Mesendoderm (in vitro differentiated cells): ENCODE measurements at regions not wholly inside any gene's neighbourhood (a gene's known extent, or its start where the extent isn't known, plus 50 kb on each side); places are given as distances from the start of the nearest gene placed in this dataset.
"Not testable (repeated sequence)": the region's sequence is repeated elsewhere in the genome, so short reads cannot be mapped to it uniquely, and the experiment has no call there.

Experiments used
- DNase-seq: peaks from one replicate; pipeline ENCODE4 v3.0.0; 2013
- H2AK5ac ChIP-seq: 2 replicates; pipeline ENCODE4 v1.6.1; 2013; ENCODE audit warnings: low read length, inconsistent platforms
- H2BK120ac ChIP-seq: 2 replicates; pipeline ENCODE4 v1.6.1; 2013; ENCODE audit warnings: low read depth, mild to moderate bottlenecking, low read length, moderate library complexity, mixed read lengths
- H2BK15ac ChIP-seq: replicated peaks from 2 replicates; pipeline ENCODE4 v1.6.1; 2013; ENCODE audit warnings: low read depth, mild to moderate bottlenecking, moderate library complexity
- H2BK5ac ChIP-seq: 2 replicates; pipeline ENCODE4 v1.6.1; 2013; ENCODE audit warnings: low read length, inconsistent platforms
- H3K18ac ChIP-seq: 2 replicates; pipeline ENCODE4 v1.6.1; 2013; ENCODE audit warnings: mild to moderate bottlenecking, low read length, mixed read lengths
- H3K23ac ChIP-seq: one replicate; pipeline ENCODE4 v1.6.1; 2013; ENCODE audit warnings: low read length
- H3K27ac ChIP-seq: 2 replicates; pipeline ENCODE4 v1.5.1; 2013; ENCODE audit warnings: low read depth, mild to moderate bottlenecking, inconsistent platforms, low read length, moderate library complexity
- H3K27me3 ChIP-seq: 2 replicates; pipeline ENCODE4 v1.6.1; 2013; ENCODE audit warnings: low read length, control low read depth, mild to moderate bottlenecking, inconsistent platforms; ENCODE audit not compliant: insufficient read depth, poor library complexity
- H3K36me3 ChIP-seq: 2 replicates; pipeline ENCODE4 v1.6.1; 2013; ENCODE audit warnings: low read length, inconsistent platforms; ENCODE audit not compliant: control insufficient read depth, insufficient read depth
- H3K4ac ChIP-seq: one replicate; pipeline ENCODE4 v1.6.1; 2013; ENCODE audit warnings: low read depth, mild to moderate bottlenecking, low read length, moderate library complexity
- H3K4me1 ChIP-seq: 2 replicates; pipeline ENCODE4 v1.6.1; 2013; ENCODE audit warnings: low read depth, low read length, inconsistent platforms; ENCODE audit not compliant: control insufficient read depth
- H3K4me2 ChIP-seq: 2 replicates; pipeline ENCODE4 v1.6.1; 2013; ENCODE audit warnings: low read length
- H3K4me3 ChIP-seq: 2 replicates; pipeline ENCODE4 v1.5.1; 2013; ENCODE audit warnings: mild to moderate bottlenecking, low read length
- H3K56ac ChIP-seq: one replicate; pipeline ENCODE4 v1.6.1; 2013; ENCODE audit warnings: low read length
- H3K79me1 ChIP-seq: 2 replicates; pipeline ENCODE4 v1.6.1; 2013; ENCODE audit warnings: low read length, inconsistent platforms
- H3K79me2 ChIP-seq: 2 replicates; pipeline ENCODE4 v1.6.1; 2013; ENCODE audit warnings: mild to moderate bottlenecking, low read length; ENCODE audit not compliant: control insufficient read depth, insufficient read depth
- H3K9ac ChIP-seq: 2 replicates; pipeline ENCODE4 v1.6.1; 2013; ENCODE audit warnings: low read length, inconsistent platforms
- H4K5ac ChIP-seq: one replicate; pipeline ENCODE4 v1.6.1; 2013; ENCODE audit warnings: low read length
- H4K8ac ChIP-seq: one replicate; pipeline ENCODE4 v1.6.1; 2013; ENCODE audit warnings: low read depth, mild to moderate bottlenecking, control low read depth, low read length, moderate library complexity
- WGBS: extraction: QIAGEN DNeasy Blood & Tissue Kit; methylation state at CpG from one replicate; pipeline ENCODE4 v1.1.7; 2013; ENCODE audit warnings: low lambda C conversion rate, missing lambda C conversion rate; ENCODE audit not compliant: insufficient coverage; ENCODE audit errors: extremely low coverage; 5-methylcytosine and 5-hydroxymethylcytosine counted together

DNA sequence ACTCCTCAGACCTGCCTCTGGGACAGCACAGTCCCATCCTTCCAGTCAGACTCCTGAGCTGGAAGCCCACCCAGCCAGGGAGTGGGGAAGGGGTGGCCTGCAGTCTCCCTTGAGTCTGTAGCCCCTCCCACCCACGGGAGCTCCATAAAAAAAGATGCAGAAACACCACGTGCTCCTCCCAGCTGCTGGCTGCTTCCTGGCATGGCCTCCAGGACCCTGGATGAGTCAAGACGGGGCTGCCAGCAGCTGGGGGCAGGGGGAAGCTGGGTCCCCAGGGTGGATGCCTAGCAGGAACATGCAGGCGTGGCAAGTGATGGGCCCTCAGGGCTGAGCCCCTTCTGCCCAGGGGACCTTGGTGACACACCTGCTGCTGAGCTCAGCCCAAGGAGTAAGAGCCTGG, 138.5 kb downstream of the TBC1D2B start:
- H3K27ac ChIP-seq, H3K23ac ChIP-seq, H4K5ac ChIP-seq, H3K4me2 ChIP-seq, H2AK5ac ChIP-seq, H3K56ac ChIP-seq, H4K8ac ChIP-seq, H3K18ac ChIP-seq, H3K4me1 ChIP-seq, H3K36me3 ChIP-seq, H2BK15ac ChIP-seq, H3K9ac ChIP-seq, H2BK5ac ChIP-seq, H3K27me3 ChIP-seq, H3K79me2 ChIP-seq, DNase-seq, H3K4ac ChIP-seq, H3K79me1 ChIP-seq, H2BK120ac ChIP-seq, H3K4me3 ChIP-seq: not testable (repeated sequence)
- no CpG with 5 or more reads among the region's 4 CpGs for WGBS

DNA sequence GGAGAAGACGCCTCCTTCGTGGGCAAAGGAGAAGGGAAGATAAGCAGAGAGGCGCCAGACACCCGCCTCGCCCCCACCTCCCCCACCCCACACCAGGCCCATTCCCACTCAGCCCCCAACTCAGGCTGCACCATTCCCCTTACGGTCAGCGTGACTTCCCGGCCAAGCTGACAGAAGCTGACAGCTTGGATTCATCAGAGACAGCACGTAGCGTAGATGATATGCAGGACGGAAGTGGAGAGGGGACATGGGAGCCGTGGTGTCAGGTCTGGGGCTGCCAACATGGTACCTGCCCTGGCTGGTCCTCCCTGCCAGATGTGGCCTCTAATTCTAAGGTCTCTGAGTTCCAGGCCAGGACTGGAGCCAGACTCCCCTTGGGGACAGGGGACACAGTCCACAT, 139.0 kb downstream of the TBC1D2B start:
- H3K27ac ChIP-seq, H4K8ac ChIP-seq, H4K5ac ChIP-seq, H3K4me2 ChIP-seq, H3K27me3 ChIP-seq, H2BK5ac ChIP-seq, H3K4ac ChIP-seq, H3K18ac ChIP-seq, DNase-seq, H3K79me1 ChIP-seq, H3K23ac ChIP-seq, H2BK15ac ChIP-seq, H3K56ac ChIP-seq, H2AK5ac ChIP-seq, H2BK120ac ChIP-seq, H3K36me3 ChIP-seq, H3K9ac ChIP-seq, H3K4me3 ChIP-seq, H3K4me1 ChIP-seq, H3K79me2 ChIP-seq: not testable (repeated sequence)
- no CpG with 5 or more reads among the region's 12 CpGs for WGBS

DNA sequence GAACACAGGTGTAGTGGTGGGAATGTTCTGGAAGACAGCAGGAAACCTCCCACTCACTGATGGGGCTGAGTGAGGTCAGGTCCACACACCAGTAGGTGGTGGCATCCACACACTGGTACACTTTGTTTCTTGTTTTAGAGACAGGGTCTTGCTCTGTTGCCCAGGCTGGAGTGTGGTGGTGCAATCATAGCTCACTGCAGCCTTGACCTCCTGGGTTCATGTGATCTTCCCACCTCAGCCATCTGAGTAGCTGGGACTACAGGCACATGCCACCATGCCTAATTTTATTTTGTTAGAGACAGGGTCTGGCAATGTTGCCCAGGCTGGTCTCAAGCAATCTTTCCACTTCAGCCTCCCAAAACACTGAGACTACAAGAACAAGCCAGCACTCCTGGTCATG, 140.9 kb downstream of the TBC1D2B start:
- not testable (repeated sequence) for H3K36me3 ChIP-seq, H3K23ac ChIP-seq, DNase-seq, H3K27ac ChIP-seq, H3K4me2 ChIP-seq, H3K56ac ChIP-seq, H2AK5ac ChIP-seq, H3K9ac ChIP-seq, H2BK120ac ChIP-seq, H2BK5ac ChIP-seq, H3K4me3 ChIP-seq, H4K5ac ChIP-seq, H3K4ac ChIP-seq, H3K79me2 ChIP-seq, H4K8ac ChIP-seq, H3K18ac ChIP-seq, H3K4me1 ChIP-seq, H3K79me1 ChIP-seq, H2BK15ac ChIP-seq, H3K27me3 ChIP-seq

DNA sequence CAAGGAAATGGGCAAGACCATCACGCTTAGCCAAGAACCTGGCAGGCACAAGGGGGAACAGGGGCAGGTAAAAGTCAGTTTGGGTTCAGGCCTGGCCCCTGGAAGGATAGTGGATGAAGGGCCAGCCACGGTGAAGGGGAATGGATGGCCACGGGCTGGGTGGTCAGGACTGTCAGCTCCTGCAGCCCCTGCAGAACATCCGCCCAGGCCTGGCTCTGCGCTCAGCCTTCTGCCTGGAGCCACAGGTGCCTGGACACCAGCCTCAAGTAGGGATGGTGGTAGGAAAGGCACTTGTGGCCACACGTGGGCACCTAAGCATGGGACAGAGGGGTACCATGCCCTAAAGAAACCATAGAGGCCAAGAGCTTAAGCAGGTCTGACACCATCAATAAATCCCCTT, 143.0 kb downstream of the TBC1D2B start:
- H3K4me1 ChIP-seq, H2BK120ac ChIP-seq, H4K8ac ChIP-seq, H2AK5ac ChIP-seq, H3K36me3 ChIP-seq, H3K56ac ChIP-seq, H3K79me1 ChIP-seq, H4K5ac ChIP-seq, H3K4me2 ChIP-seq, H3K27ac ChIP-seq, H3K4ac ChIP-seq, H3K18ac ChIP-seq, H3K9ac ChIP-seq, DNase-seq, H3K4me3 ChIP-seq, H2BK15ac ChIP-seq, H2BK5ac ChIP-seq, H3K79me2 ChIP-seq, H3K27me3 ChIP-seq, H3K23ac ChIP-seq: not testable (repeated sequence)
- WGBS = no CpG with 5 or more reads among the region's 6 CpGs

DNA sequence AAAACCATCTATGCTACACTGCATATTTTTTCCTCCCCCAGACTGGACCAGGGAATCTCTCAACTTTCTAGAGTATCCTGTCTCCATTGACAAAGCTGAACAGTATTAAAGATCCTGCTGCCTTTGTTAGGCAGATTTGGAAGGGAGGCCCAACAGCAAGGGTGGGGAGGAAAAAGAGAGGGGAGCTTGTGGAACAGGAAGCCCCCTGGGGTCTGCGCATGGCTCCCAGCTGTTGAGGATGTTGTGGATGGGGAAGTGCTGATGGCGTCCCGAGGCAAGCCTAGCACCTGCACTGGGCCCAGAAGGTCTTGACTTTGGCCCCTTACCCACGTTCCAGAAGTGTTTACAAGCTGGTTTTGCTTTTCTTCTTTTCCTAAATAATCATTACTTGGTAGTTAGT, 146.6 kb downstream of the TBC1D2B start:
- H3K23ac ChIP-seq, H3K79me1 ChIP-seq, H3K4me1 ChIP-seq, H4K8ac ChIP-seq, H3K79me2 ChIP-seq, H2AK5ac ChIP-seq, H2BK120ac ChIP-seq, H3K4me2 ChIP-seq, H3K27ac ChIP-seq, H3K4ac ChIP-seq, H3K4me3 ChIP-seq, H2BK5ac ChIP-seq, H3K9ac ChIP-seq, H4K5ac ChIP-seq, H3K56ac ChIP-seq, H3K18ac ChIP-seq, H3K27me3 ChIP-seq, H2BK15ac ChIP-seq, H3K36me3 ChIP-seq: not testable (repeated sequence)
- no CpG with 5 or more reads among the region's 4 CpGs for WGBS
- DNase-seq = peak; percentile 15

DNA sequence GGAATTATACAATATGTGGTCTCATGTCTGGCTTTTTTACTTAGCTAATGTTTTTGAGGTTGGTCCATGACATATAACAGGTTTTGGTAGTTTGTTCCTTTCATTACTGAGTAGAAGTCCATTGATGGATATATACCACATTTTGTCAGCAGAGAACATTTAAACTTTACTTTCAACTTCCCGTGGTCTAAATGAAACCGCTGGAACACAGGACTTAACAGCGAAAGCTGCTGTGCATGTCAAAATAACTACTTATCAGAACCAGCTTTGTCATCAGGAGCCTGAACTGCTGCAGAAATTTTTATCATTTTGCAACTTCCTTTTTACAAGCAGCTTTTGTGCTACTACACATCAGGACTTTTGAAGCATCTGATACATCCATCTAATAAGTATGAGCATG, 147.0 kb downstream of the TBC1D2B start:
- no CpG with 5 or more reads among the region's 3 CpGs for WGBS
- H3K23ac ChIP-seq, H3K4ac ChIP-seq, H3K79me1 ChIP-seq, H2BK120ac ChIP-seq, H3K4me2 ChIP-seq, H3K18ac ChIP-seq, H2BK5ac ChIP-seq, H3K27ac ChIP-seq, H2AK5ac ChIP-seq, H3K36me3 ChIP-seq, H3K4me1 ChIP-seq, H3K4me3 ChIP-seq, H3K79me2 ChIP-seq, H3K56ac ChIP-seq, H4K5ac ChIP-seq, H2BK15ac ChIP-seq, H3K9ac ChIP-seq, H3K27me3 ChIP-seq, DNase-seq, H4K8ac ChIP-seq: not testable (repeated sequence)
